GM20000 (cell line): ENCODE measurements at regions not wholly inside any gene's neighbourhood (a gene's known extent, or its start where the extent isn't known, plus 50 kb on each side); places are given as distances from the start of the nearest gene placed in this dataset.
"Not testable (repeated sequence)": the region's sequence is repeated elsewhere in the genome, so short reads cannot be mapped to it uniquely, and the experiment has no call there.

Experiments
- DNase-seq: peaks from one replicate; pipeline ENCODE4 v3.0.0; 2012; ENCODE audit warnings: low spot score
- TF ChIP-seq, protein P1 (sequence below): IDR thresholded peaks from 2 replicates; pipeline ENCODE4 v1.5.1; 2012; ENCODE audit warnings: mild to moderate bottlenecking, control low read depth; ENCODE audit errors: extremely low read depth, missing control alignments

DNA sequence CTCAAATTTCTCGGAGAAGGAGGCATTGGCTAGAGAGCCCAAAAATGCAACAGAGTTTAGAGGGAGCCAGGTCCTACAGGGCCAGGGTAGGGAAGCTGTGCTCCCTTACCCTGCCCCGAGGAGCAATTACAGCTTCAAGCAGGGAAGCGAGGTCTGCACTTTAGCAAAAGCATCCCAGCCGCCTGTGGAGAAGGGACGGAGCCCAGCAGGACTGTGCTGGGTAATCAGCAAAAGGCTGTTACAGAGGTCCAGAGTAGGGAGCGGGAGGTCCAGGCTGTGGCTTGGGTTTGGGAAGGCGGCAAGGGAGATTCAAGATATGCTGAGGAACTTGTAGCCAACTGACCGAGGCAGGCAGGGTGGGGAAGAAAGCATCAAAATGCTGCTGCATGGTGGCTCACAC is 162.6 kb downstream of the TMEM132E start:
- TF ChIP-seq, protein P1, sequence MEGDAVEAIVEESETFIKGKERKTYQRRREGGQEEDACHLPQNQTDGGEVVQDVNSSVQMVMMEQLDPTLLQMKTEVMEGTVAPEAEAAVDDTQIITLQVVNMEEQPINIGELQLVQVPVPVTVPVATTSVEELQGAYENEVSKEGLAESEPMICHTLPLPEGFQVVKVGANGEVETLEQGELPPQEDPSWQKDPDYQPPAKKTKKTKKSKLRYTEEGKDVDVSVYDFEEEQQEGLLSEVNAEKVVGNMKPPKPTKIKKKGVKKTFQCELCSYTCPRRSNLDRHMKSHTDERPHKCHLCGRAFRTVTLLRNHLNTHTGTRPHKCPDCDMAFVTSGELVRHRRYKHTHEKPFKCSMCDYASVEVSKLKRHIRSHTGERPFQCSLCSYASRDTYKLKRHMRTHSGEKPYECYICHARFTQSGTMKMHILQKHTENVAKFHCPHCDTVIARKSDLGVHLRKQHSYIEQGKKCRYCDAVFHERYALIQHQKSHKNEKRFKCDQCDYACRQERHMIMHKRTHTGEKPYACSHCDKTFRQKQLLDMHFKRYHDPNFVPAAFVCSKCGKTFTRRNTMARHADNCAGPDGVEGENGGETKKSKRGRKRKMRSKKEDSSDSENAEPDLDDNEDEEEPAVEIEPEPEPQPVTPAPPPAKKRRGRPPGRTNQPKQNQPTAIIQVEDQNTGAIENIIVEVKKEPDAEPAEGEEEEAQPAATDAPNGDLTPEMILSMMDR: no peak
- DNase-seq: no peak

DNA sequence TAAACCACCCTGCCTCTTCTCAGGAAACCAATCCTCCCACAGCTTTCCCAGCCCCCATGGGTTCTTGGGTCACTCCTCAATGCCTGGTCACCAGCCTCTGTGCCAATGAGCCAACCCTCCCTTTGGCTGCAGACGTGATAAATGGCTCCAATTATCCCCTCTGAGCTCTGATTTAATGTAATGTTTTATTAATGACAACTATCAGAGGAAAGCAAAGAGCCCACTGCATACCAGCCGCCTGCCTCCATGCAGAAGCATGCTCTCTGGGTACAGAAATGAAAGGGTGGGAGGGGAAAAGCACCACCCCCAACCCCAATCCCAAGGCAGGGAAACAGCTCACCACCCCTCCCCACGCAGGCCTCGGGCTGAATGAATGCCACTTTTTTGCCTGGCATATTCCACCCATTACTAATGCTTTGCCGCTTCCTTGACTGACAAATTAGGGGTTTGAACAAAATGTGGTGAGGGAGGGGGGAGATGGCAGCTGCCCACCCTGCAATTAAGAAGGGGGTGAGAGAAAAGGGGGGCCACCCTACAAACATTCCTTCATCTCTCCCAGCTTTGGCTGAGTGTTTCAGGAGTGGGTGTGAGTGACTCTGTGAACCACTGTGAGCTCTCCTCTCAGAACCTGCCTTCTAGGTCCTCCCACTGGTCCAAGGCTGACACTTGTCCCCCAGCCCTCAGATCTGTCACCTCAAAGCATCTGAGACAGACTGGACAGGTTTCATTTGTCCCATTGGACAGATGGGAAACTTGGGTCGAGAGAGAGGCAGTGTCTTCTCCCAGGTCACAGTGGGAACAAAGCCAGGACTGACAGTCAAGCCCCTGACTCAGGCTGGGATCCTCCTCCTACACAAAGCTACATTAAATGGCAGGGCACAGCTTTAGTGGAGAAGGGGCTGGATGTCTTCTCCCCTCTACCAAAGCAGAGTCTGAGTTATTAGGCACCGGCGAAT is 161.5 kb downstream of the TMEM132E start:
- TF ChIP-seq, protein P1: no peak
- no peak for DNase-seq

DNA sequence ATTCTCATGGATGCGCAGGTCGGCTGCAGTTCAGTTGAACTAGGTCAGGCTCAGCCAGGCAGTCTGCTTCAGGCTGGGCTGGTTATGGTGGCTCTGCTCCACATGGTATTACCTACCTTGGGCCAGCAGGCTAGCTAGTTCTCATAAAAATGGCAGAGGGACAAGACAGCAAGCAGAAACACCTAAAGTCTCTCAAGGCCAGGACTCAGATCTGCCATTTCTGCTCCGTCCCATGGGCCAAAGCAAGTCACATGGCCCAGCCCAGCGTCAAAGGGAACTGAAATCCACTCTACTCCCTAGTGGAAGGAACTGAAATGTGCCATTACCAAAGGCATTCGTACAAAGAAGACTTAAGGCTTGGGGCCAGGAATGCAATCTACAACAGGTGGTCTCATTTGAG is 160.0 kb downstream of the TMEM132E start:
- DNase-seq: no peak
- TF ChIP-seq, protein P1: no peak

GRCh38 chr17:34737673-34738072 is 158.3 kb downstream of the TMEM132E start:
- DNase-seq: not testable (repeated sequence)

GRCh38 chr17:34736611-34737010 is 157.2 kb downstream of the TMEM132E start:
- TF ChIP-seq, protein P1: no peak
- DNase-seq: no peak

DNA sequence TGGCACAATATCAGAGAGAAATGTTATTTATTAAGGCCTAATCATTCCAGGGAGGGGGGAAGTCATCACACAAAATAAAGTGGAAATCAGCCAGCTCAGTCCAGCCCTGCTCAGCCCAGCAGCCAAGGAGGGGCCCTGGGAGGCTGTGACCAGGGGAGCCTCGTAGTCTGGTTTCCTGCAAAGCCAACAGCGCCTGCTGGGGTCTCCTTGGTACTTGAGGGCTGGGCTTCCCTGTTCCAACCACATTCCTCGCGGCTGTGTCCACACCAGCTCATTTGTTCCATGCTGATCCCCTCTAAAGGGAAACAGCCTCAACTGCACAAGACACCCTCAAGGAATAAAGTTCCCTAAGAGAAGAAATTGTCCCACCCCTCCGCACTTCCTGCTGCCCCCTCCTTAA is 154.0 kb downstream of the TMEM132E start:
- TF ChIP-seq, protein P1: no peak
- DNase-seq: no peak

DNA sequence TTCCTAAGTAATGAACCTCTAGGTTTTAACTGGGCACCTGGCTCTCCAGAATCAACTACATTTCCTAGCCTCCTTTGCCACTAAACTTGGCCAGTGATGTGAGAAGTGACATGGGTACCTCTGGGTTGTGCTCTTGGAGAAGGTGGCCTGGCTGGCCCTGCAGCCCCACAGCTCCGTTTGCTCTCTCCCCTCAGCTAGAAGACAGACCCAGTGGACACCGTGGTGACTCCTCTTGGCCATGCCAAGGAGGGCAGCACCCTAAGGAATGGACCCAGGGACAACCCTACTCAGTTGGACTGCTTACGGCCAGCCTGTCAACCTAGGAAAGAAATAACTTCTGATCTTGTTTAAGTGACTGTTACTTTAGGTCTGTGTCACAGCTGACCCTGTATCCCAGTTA is 151.4 kb downstream of the TMEM132E start:
- TF ChIP-seq, protein P1: no peak
- DNase-seq: no peak
